ENCODE measurements at regions not wholly inside any gene's neighbourhood (a gene's known extent, or its start where the extent isn't known, plus 50 kb on each side); places are given as distances from the start of the nearest gene placed in this dataset.

GRCh38 chr6:139557547-139557946 lies 183.1 kb upstream of the CITED2 start:
- no peak overlapping the region for H3K4me3 ChIP-seq
- H3K27me3 ChIP-seq (ENCODE audit: low read depth) = no peaks in the 10 kb centered on the region
- TF ChIP-seq, protein P1, sequence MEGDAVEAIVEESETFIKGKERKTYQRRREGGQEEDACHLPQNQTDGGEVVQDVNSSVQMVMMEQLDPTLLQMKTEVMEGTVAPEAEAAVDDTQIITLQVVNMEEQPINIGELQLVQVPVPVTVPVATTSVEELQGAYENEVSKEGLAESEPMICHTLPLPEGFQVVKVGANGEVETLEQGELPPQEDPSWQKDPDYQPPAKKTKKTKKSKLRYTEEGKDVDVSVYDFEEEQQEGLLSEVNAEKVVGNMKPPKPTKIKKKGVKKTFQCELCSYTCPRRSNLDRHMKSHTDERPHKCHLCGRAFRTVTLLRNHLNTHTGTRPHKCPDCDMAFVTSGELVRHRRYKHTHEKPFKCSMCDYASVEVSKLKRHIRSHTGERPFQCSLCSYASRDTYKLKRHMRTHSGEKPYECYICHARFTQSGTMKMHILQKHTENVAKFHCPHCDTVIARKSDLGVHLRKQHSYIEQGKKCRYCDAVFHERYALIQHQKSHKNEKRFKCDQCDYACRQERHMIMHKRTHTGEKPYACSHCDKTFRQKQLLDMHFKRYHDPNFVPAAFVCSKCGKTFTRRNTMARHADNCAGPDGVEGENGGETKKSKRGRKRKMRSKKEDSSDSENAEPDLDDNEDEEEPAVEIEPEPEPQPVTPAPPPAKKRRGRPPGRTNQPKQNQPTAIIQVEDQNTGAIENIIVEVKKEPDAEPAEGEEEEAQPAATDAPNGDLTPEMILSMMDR (IDR thresholded peaks at IDR 0.05; ENCODE audit: borderline replicate concordance) = no peak
- H3K9me3 ChIP-seq (replicated peaks) = peaks cover 6% of the 10 kb centered on the region
- no peaks in the 10 kb centered on the region for H3K36me3 ChIP-seq
- no peak for DNase-seq
- no peak overlapping the region for H3K27ac ChIP-seq (replicated peaks)
- intact Hi-C loops (cut with micrococcal nuclease) = no loop called here
- no peaks in the 10 kb centered on the region for H3K4me1 ChIP-seq

- Histone ChIP-seq H3K27me3 (ENCODE audit: low read depth) (no peaks in the 10 kb centered on the region), H3K36me3 (no peaks in the 10 kb centered on the region), H3K9me3 (replicated peaks) (peaks cover 6% of the 10 kb centered on the region), H3K27ac (replicated peaks) (no peak overlapping the region), H3K4me3 (no peak overlapping the region), H3K4me1 (no peaks in the 10 kb centered on the region)
- no peak for DNase-seq
- TF ChIP-seq, protein P1 (IDR thresholded peaks at IDR 0.05; ENCODE audit: borderline replicate concordance) = no peak
- intact Hi-C loops (cut with micrococcal nuclease) = no loop called here
Observed at GRCh38 chr6:139556532-139556931, 182.1 kb upstream of the CITED2 start.

DNA sequence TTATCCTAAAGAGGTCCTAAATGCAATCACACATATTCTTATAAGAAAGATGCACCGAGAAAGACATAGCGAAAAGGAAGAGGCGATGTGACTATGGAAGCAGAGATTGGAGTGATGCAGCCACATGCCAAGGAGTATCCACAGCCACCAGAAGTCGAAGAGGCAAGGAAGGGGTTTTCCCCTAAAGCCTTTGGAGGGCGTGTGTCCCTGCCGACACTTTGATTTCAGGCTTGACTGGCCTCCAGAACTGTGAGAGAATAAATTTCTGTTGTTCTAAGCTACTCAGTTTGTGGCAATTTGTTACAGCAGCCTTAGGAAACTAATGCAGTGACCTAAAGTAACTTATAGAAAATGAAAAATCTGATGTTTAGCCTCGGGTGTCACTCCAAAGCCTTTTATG lies 179.5 kb upstream of the CITED2 start:
- Histone ChIP-seq H3K27me3 (ENCODE audit: low read depth) (no peaks in the 10 kb centered on the region), H3K27ac (replicated peaks) (no peak overlapping the region), H3K36me3 (no peaks in the 10 kb centered on the region), H3K4me1 (no peaks in the 10 kb centered on the region), H3K4me3 (no peak overlapping the region), H3K9me3 (replicated peaks) (no peaks in the 10 kb centered on the region)
- TF ChIP-seq, protein P1 (IDR thresholded peaks at IDR 0.05; ENCODE audit: borderline replicate concordance) = no peak
- no peak for DNase-seq
- intact Hi-C loops (cut with micrococcal nuclease) = no loop called here

DNA sequence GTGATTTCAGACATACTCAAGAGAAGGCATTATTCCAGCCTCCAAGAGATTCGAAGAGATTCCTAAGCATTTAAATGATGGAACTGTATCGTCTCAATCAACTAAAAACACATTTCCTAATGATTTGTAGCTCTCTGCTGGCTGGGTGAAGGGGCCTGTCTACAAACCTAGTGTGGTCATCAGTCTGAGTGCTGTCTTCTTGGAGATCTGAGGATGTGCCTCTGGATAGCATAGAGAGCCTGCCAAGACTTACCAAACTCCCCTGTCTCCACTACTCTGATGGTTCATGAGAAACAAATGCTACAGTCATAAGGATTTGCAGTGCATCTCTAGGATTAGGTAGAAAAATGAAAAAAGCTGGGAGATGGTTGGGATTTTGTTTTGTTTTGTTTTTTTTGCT lies 176.9 kb upstream of the CITED2 start:
- H3K27ac ChIP-seq (replicated peaks) = no peak overlapping the region
- H3K4me3 ChIP-seq = no peak overlapping the region
- TF ChIP-seq, protein P1 (IDR thresholded peaks at IDR 0.05; ENCODE audit: borderline replicate concordance) = no peak

DNA sequence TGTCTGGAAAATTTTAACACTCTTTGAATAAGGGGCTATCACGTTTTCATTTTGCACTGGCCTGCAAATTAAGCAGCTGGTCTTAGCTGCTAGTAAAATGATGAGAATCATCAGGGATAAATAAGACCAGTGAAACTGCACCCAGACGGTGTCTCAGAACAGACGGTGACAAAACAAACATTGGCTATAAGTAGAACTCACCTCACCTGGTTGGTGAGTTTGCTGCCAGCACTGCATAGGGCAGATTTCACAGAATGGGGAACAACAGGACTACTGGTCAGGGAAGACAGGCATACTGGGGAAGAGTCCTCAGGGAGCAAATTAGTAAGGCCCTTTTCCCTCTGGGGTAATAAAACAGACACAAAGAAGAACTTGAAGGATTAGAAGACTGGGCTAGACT lies 175.9 kb upstream of the CITED2 start:
- Histone ChIP-seq H3K27ac (replicated peaks) (no peak overlapping the region), H3K27me3 (ENCODE audit: low read depth) (no peaks in the 10 kb centered on the region), H3K4me1 (no peaks in the 10 kb centered on the region), H3K36me3 (no peaks in the 10 kb centered on the region), H3K9me3 (replicated peaks) (no peaks in the 10 kb centered on the region), H3K4me3 (no peak overlapping the region)
- TF ChIP-seq, protein P1 (IDR thresholded peaks at IDR 0.05; ENCODE audit: borderline replicate concordance) = no peak
- no peak for DNase-seq
- intact Hi-C loops (cut with micrococcal nuclease) = no loop called here

More for the DNA sequence above, 176.9 kb upstream of the CITED2 start:
- no peaks in the 10 kb centered on the region for H3K36me3 ChIP-seq
- no peak for DNase-seq
- no peaks in the 10 kb centered on the region for H3K9me3 ChIP-seq (replicated peaks)
- H3K4me1 ChIP-seq = no peaks in the 10 kb centered on the region
- H3K27me3 ChIP-seq (ENCODE audit: low read depth) = no peaks in the 10 kb centered on the region
- intact Hi-C loops (cut with micrococcal nuclease) = no loop called here
